GM12874 (cell line): ENCODE measurements at regions not wholly inside any gene's neighbourhood (a gene's known extent, or its start where the extent isn't known, plus 50 kb on each side); places are given as distances from the start of the nearest gene placed in this dataset.

Experiments used
- TF ChIP-seq, protein P1 (sequence below): IDR thresholded peaks from 2 replicates; pipeline ENCODE4 v1.5.1; 2011; ENCODE audit warnings: low read depth, mild to moderate bottlenecking, control low read depth, low read length, moderate library complexity; ENCODE audit not compliant: insufficient read depth

DNA sequence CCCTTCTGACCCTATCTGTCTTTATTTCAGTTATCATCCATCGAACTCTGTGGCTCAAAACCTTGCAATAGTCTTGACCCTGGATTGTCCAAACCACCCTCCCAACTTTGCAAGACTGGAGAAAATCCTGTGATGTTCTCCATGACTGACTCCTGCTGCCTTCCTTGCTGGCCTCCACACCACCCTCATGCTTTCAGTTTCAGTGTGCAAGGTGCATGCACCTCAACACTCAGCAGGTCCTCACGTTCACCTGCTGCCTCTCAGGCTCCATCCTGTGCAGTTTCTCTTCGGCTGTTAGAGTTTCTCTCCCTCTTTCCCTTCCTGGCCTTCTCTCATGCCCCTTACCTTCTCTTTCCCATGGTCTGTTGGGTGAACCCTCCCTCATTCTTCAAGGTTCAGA, 59.4 kb upstream of the ASIC2 start:
- TF ChIP-seq, protein P1, sequence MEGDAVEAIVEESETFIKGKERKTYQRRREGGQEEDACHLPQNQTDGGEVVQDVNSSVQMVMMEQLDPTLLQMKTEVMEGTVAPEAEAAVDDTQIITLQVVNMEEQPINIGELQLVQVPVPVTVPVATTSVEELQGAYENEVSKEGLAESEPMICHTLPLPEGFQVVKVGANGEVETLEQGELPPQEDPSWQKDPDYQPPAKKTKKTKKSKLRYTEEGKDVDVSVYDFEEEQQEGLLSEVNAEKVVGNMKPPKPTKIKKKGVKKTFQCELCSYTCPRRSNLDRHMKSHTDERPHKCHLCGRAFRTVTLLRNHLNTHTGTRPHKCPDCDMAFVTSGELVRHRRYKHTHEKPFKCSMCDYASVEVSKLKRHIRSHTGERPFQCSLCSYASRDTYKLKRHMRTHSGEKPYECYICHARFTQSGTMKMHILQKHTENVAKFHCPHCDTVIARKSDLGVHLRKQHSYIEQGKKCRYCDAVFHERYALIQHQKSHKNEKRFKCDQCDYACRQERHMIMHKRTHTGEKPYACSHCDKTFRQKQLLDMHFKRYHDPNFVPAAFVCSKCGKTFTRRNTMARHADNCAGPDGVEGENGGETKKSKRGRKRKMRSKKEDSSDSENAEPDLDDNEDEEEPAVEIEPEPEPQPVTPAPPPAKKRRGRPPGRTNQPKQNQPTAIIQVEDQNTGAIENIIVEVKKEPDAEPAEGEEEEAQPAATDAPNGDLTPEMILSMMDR, result no peak

DNA sequence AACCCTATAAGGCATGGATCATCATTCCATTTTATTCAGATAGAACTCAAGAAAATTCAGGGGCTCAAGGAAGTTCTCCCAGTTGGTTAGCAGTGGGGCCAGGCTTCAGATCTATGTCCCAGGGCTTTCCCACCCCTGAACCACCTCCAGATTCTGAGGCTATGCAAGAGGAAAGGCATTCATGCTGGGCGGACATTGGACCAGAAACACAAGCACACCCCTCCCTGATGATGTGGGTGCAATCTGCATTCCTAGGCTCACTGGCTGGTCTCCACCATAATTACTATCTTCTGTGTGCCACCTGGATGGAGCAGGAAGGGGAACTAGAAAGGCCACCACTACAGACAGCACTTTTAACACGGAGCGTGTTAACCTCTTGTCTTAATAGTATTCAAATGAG, 63.2 kb upstream of the ASIC2 start:
- TF ChIP-seq, protein P1, result no peak

DNA sequence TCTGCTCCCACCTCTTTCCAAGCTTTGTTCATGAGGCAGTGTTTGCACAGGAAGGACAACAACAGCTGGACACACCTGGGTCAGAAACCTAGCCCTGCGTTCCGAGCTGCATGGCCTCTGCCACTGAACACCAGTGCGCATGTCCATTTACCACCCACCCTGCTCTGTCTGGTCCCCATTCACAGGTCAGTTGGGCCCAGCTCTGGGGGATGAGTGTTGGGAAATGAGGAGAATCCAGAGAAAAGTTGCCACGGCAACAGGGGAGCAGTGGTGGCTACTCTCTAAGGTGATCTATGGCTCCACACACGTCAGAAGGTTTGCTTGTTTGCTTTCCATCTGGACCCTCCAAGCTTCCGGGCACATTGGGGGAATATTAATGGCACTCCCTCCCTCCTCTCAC, 70.4 kb upstream of the ASIC2 start:
- TF ChIP-seq, protein P1, result no peak

DNA sequence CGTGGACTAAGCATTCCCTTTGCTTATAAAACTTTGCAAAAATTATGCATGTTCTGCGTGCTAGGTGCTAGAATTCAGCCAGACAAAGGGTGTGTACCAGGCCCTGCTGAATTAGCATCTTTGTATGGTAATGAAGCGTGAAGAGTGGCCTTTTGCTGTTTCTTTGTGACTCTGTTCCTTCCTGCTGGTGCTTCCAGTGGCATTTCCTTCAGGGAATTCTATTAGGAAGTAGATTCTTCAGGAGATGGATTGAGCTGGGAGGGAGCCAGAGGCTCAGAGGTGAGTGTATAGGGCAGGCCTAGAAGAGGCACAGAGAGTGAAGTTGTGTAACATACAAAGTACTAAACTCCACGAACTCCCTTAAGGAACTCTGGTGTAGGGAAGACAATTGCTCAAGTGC, 73.9 kb upstream of the ASIC2 start:
- TF ChIP-seq, protein P1, result no peak

DNA sequence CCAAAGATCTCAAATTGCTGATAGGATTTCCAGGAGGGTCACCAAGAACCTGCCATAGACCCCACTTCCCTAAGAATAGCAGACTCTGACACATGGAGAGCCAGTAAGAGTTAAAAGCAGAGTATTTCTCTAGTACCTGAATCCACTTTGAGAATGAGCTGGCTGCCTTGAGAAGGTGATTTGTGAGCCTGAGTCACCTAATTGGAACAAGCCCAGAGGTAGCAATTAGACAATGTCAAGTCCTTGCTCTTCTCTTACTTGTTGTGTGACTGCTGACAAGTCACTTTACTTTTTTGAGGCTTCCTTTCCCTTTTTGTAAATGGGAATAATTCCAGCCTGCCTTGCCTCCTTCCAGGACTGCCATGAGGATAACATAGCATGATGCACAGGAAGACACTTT, 76.1 kb upstream of the ASIC2 start:
- TF ChIP-seq, protein P1, result no peak

DNA sequence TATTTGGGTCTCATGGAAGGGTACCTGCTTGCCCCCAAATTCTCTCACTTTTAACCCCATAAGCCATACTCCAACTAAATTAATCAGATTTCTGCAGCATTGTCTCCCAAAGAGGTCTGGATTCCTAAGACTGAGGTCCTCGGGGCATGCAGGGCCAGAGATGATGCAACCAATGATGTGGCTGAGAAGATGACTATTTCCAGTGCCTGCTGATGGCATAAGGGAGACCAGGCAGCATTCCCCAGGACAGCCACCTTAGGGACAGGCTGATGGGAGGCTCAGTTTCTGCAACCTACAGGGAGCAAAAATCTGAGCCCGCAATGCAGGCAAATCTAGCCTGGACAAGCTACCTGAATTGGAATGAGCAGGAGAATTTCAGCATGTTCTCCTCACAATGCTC, 76.8 kb upstream of the ASIC2 start:
- TF ChIP-seq, protein P1, result no peak

DNA sequence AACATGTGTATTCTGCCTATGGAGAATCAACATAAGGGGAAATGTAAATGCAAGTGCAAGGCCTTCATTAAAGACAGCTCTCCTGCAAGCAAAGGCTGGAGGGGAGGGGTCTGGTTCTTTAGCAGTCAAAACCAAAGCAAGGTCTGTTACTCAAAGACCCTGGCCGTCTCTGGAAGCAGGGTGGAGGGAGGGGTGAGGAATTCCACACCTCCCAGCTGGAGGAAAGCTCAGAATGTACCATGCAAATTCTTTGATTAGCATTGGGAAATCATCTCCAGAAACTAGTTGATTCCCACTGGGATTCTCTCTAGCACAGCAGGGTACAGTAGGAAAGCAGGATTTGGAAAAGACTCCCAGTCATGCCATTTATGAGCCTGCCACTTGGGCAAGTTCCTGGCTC, 77.3 kb upstream of the ASIC2 start:
- TF ChIP-seq, protein P1, result no peak

DNA sequence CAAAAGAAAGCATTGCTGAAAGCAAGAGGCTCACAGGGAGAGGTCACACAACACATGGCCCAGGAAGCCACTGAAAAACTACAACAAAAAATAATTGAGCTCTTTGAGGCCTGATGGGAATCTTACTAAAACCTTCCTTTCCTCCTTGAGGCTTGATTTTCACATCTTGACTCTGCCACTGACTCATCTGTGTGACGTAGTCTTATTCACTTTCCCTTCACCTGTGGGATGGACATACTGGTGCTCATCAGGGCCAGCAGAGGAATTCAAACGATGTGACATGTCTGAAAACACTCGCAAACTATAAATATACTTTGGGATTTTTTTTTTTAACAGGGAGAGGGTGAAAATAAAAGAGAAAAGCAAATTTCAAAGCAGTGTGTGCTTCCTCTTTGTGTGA, 78.3 kb upstream of the ASIC2 start:
- TF ChIP-seq, protein P1, result no peak
